ENCODE measurements at regions not wholly inside any gene's neighbourhood (a gene's known extent, or its start where the extent isn't known, plus 50 kb on each side); places are given as distances from the start of the nearest gene placed in this dataset.

DNA sequence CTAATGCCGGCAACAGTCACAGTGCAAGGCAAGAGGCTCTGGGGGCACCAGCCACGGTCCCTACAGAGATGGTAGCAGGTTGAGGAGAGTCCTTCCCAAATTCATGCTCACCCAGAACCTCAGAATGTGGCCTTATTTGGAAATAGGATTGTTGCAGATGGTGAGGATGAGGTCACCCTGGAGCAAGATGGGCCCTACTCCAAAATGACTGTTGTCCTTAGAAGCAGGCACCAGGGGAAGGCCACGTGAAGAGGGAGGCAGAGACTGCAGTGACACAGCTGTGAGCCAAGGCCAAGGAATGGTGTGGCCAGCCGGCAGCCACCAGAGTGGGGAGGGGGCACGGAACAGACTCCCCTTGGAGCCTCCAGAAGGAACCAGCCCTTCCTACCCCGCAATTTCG is 70.8 kb upstream of the CLDN14 start:
- TF ChIP-seq, protein P1, sequence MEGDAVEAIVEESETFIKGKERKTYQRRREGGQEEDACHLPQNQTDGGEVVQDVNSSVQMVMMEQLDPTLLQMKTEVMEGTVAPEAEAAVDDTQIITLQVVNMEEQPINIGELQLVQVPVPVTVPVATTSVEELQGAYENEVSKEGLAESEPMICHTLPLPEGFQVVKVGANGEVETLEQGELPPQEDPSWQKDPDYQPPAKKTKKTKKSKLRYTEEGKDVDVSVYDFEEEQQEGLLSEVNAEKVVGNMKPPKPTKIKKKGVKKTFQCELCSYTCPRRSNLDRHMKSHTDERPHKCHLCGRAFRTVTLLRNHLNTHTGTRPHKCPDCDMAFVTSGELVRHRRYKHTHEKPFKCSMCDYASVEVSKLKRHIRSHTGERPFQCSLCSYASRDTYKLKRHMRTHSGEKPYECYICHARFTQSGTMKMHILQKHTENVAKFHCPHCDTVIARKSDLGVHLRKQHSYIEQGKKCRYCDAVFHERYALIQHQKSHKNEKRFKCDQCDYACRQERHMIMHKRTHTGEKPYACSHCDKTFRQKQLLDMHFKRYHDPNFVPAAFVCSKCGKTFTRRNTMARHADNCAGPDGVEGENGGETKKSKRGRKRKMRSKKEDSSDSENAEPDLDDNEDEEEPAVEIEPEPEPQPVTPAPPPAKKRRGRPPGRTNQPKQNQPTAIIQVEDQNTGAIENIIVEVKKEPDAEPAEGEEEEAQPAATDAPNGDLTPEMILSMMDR (IDR thresholded peaks at IDR 0.05): no peak
- H3K27ac Mint-ChIP-seq: no peak overlapping the region
- H3K9me3 Mint-ChIP-seq: no peaks in the 10 kb centered on the region
- CTCF ChIA-PET: no interaction called here
- peaks cover 4% of the 10 kb centered on the region for H3K27me3 Mint-ChIP-seq
- intact Hi-C loops (cut with micrococcal nuclease): no loop called here
- H3K36me3 Mint-ChIP-seq (ENCODE audit: low read depth): no peaks in the 10 kb centered on the region
- ATAC-seq (ENCODE audit: low read depth) (no peak), DNase-seq (no peak)
- H3K4me1 Mint-ChIP-seq: no peaks in the 10 kb centered on the region
- no peak overlapping the region for H3K4me3 Mint-ChIP-seq
- POLR2A ChIA-PET: no interaction called here

DNA sequence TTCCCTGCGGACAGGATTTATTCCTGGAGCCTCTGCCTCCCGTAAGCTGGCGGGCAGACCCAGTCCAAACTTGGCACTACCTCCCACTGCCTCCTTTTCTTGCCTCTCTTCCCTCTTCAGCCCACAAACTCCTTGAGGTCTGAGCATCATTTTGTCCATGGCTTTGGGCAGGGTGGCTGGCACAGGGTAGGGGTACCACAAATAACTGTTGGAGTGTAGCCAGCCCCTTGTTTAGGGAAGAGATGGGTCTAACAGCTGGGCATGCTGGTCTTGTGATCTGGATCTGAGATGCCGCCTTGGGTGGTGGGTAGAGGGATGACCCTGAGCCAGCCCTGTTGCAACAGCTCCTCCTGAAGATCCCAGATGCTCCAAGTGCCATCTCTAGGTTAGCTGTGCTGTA is 71.4 kb upstream of the CLDN14 start:
- Mint-ChIP-seq H3K27me3 (peaks cover 4% of the 10 kb centered on the region), H3K27ac (no peak overlapping the region), H3K9me3 (no peaks in the 10 kb centered on the region), H3K36me3 (ENCODE audit: low read depth) (no peaks in the 10 kb centered on the region), H3K4me1 (no peaks in the 10 kb centered on the region), H3K4me3 (no peak overlapping the region)
- TF ChIP-seq, protein P1 (IDR thresholded peaks at IDR 0.05): no peak
- ATAC-seq (ENCODE audit: low read depth) (no peak), DNase-seq (no peak)
- intact Hi-C loops (cut with micrococcal nuclease): no loop called here
- ChIA-PET POLR2A (no interaction called here), CTCF (no interaction called here)

DNA sequence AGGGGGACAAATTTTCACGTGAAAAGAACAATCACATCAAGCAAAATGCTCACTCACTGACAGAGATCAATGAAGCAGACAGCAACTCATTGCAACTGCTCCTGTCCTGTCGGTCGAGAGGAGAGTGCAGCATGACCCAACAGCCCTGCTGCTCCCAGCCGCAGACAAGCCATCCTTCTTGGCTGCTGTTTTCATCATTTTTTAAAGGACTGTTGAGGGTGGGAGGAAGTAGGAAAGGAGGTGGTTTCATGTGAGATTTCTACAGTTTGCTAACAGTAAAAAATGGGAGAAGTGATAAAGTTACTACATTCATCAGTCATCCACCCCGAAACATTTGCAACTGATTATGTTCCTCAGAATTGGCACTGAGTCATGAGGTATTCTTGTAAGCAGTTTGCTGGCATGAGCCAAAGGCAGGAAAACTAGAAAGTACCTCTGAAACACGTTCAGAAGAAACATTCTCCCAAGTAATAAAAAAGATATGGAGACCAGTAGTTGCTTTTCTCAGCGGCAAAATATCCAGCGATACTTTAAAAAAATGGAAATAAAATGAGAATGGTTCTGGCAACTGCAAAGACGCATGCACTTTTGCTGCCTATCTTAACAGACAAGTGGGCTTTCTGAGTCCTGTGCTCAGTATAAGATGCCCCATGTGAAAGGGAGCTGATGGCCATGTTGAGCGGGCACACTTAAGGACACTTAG is 72.0 kb upstream of the CLDN14 start:
- intact Hi-C loops (cut with micrococcal nuclease): no loop called here
- ATAC-seq (ENCODE audit: low read depth) (no peak), DNase-seq (no peak)
- no peaks in the 10 kb centered on the region for H3K36me3 Mint-ChIP-seq (ENCODE audit: low read depth)
- TF ChIP-seq, protein P1 (IDR thresholded peaks at IDR 0.05): no peak
- H3K9me3 Mint-ChIP-seq: peaks cover under 1% of the 10 kb centered on the region
- H3K4me3 Mint-ChIP-seq: no peak overlapping the region
- POLR2A ChIA-PET: no interaction called here
- H3K4me1 Mint-ChIP-seq: no peaks in the 10 kb centered on the region
- H3K27me3 Mint-ChIP-seq: peaks cover 5% of the 10 kb centered on the region
- no peak overlapping the region for H3K27ac Mint-ChIP-seq
- CTCF ChIA-PET: no interaction called here

DNA sequence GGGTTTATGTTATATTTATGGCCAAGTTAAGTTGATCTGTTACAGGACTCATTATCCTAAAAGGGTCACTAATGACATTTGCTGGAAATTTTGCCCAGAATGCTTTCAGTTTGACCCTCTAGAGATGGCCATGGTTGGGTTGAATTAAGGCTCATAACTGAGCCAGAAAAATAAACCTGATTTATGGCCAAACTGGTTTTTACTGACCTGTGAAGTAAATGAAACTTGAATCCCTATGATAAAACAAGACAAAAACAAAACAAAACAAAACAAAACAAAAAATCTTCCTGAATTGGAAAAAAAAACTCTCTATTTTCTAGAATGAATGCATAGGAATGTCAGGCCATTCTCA is 72.5 kb upstream of the CLDN14 start:
- no peak overlapping the region for H3K27ac Mint-ChIP-seq
- peaks cover 6% of the 10 kb centered on the region for H3K27me3 Mint-ChIP-seq
- POLR2A ChIA-PET: no interaction called here
- peaks cover 3% of the 10 kb centered on the region for H3K9me3 Mint-ChIP-seq
- CTCF ChIA-PET: no interaction called here
- no peak for ATAC-seq (ENCODE audit: low read depth)
- TF ChIP-seq, protein P1 (IDR thresholded peaks at IDR 0.05): no peak
- no peaks in the 10 kb centered on the region for H3K4me1 Mint-ChIP-seq
- no peaks in the 10 kb centered on the region for H3K36me3 Mint-ChIP-seq (ENCODE audit: low read depth)
- H3K4me3 Mint-ChIP-seq: no peak overlapping the region
- intact Hi-C loops (cut with micrococcal nuclease): no loop called here
- DNase-seq: no peak

DNA sequence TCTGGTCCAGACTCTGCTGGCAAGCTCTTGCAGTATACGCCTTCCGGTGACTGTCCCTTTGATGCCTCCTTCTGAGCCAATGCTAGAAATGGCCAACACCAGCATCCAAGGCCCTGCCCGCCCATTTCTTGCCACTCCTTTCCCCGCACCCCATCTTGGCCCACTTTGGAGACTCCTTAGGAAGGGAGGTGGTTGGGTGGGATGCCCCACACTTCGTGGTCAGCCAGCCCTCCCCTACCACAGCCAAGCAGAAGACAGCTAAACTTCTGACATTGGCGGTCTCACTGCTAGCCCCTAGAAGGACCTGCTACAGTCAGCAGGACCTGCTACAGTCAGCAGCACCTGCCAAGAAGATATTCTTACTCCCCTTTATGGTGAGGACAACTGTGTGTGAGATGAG is 73.5 kb upstream of the CLDN14 start:
- H3K27me3 Mint-ChIP-seq: peaks cover 3% of the 10 kb centered on the region
- POLR2A ChIA-PET: no interaction called here

More for the DNA sequence above, 73.5 kb upstream of the CLDN14 start:
- DNase-seq: no peak
- Mint-ChIP-seq H3K4me1 (no peaks in the 10 kb centered on the region), H3K27ac (no peak overlapping the region), H3K4me3 (no peak overlapping the region), H3K9me3 (peaks cover 3% of the 10 kb centered on the region), H3K36me3 (ENCODE audit: low read depth) (no peaks in the 10 kb centered on the region)
- ATAC-seq (ENCODE audit: low read depth): no peak
- CTCF ChIA-PET: no interaction called here
- intact Hi-C loops (cut with micrococcal nuclease): no loop called here
- TF ChIP-seq, protein P1 (IDR thresholded peaks at IDR 0.05): no peak

Data from activated B cell treated with CpG ODN at 0.5 μM for 24 hours (primary cell).